H9 (cell line): ENCODE measurements at regions not wholly inside any gene's neighbourhood (a gene's known extent, or its start where the extent isn't known, plus 50 kb on each side); places are given as distances from the start of the nearest gene placed in this dataset.

Experiments used
- DNase-seq: peaks from one replicate; pipeline ENCODE4 v3.0.0-alpha.2; 2017
- H2AFZ ChIP-seq: one replicate; pipeline ENCODE4 v1.6.1; 2013; ENCODE audit warnings: mild to moderate bottlenecking, low read length, control low read depth, moderate library complexity
- H2AK5ac ChIP-seq: 2 replicates; pipeline ENCODE4 v1.6.1; 2013; ENCODE audit warnings: low read length, control low read depth, mixed read lengths; ENCODE audit not compliant: insufficient read length
- H2BK120ac ChIP-seq: one replicate; pipeline ENCODE4 v1.6.1; 2013; ENCODE audit warnings: low read depth, mild to moderate bottlenecking, low read length, control low read depth, inconsistent platforms; ENCODE audit not compliant: poor library complexity, severe bottlenecking
- H2BK12ac ChIP-seq: 2 replicates; pipeline ENCODE4 v1.6.1; 2013; ENCODE audit warnings: low read length, control low read depth, mixed read lengths, low read depth; ENCODE audit not compliant: insufficient read length
- H2BK15ac ChIP-seq: 2 replicates; pipeline ENCODE4 v1.6.1; 2013; ENCODE audit warnings: low read depth, low read length, control low read depth
- H2BK20ac ChIP-seq: one replicate; pipeline ENCODE4 v1.6.1; 2013; ENCODE audit warnings: low read depth, mild to moderate bottlenecking, low read length, control low read depth, inconsistent platforms; ENCODE audit not compliant: poor library complexity, severe bottlenecking
- H2BK5ac ChIP-seq: 2 replicates; pipeline ENCODE4 v1.6.1; 2013; ENCODE audit warnings: low read length, control low read depth, mixed read lengths; ENCODE audit not compliant: insufficient read length
- H3K14ac ChIP-seq: 2 replicates; pipeline ENCODE4 v1.6.1; 2013; ENCODE audit warnings: low read length, control low read depth; ENCODE audit not compliant: insufficient read depth
- H3K18ac ChIP-seq: 2 replicates; pipeline ENCODE4 v1.6.1; 2013; ENCODE audit warnings: low read depth, mild to moderate bottlenecking, mixed read lengths, low read length, control low read depth; ENCODE audit not compliant: insufficient read length
- H3K23ac ChIP-seq: 2 replicates; pipeline ENCODE4 v1.6.1; 2013; ENCODE audit warnings: low read length, control low read depth, mixed read lengths, low read depth; ENCODE audit not compliant: insufficient read length
- H3K23me2 ChIP-seq: 2 replicates; pipeline ENCODE4 v1.6.1; 2013; ENCODE audit warnings: low read depth, mild to moderate bottlenecking, mixed read lengths, low read length, control low read depth; ENCODE audit not compliant: insufficient read length, poor library complexity, severe bottlenecking
- H3K27ac ChIP-seq: 2 replicates; pipeline ENCODE4 v1.5.1; 2013; ENCODE audit warnings: low read length, control low read depth, mixed read lengths, low read depth; ENCODE audit not compliant: insufficient read length
- H3K27me3 ChIP-seq: 2 replicates; pipeline ENCODE4 v1.6.1; 2013; ENCODE audit warnings: low read length, control low read depth, inconsistent platforms; ENCODE audit not compliant: insufficient read depth
- H3K4ac ChIP-seq: 2 replicates; pipeline ENCODE4 v1.6.1; 2013; ENCODE audit warnings: low read depth, mild to moderate bottlenecking, control low read depth, inconsistent platforms, low read length, moderate library complexity
- H3K4me1 ChIP-seq: 2 replicates; pipeline ENCODE4 v1.6.1; 2013; ENCODE audit warnings: low read length, control low read depth, inconsistent platforms; ENCODE audit not compliant: insufficient read depth
- H3K4me2 ChIP-seq: 2 replicates; pipeline ENCODE4 v1.6.1; 2013; ENCODE audit warnings: low read length, control low read depth, mixed read lengths; ENCODE audit not compliant: insufficient read length, insufficient read depth
- H3K56ac ChIP-seq: 2 replicates; pipeline ENCODE4 v1.6.1; 2013; ENCODE audit warnings: low read depth, mild to moderate bottlenecking, mixed read lengths, low read length, control low read depth; ENCODE audit not compliant: insufficient read length
- H3K79me1 ChIP-seq: 2 replicates; pipeline ENCODE4 v1.6.1; 2013; ENCODE audit warnings: low read depth, mild to moderate bottlenecking, moderate library complexity, low read length, control low read depth, inconsistent platforms; ENCODE audit not compliant: insufficient read depth, poor library complexity, severe bottlenecking
- H3K79me2 ChIP-seq: 2 replicates; pipeline ENCODE4 v1.6.1; 2013; ENCODE audit warnings: low read length, control low read depth, inconsistent platforms; ENCODE audit not compliant: insufficient read depth
- H3K9ac ChIP-seq: 2 replicates; pipeline ENCODE4 v1.6.1; 2013; ENCODE audit warnings: low read length, control low read depth, mixed read lengths; ENCODE audit not compliant: insufficient read length; ENCODE audit errors: extremely low read depth
- H3K9me3 ChIP-seq: one replicate; pipeline ENCODE4 v1.6.1; 2013; ENCODE audit warnings: low read depth, low read length, inconsistent platforms; ENCODE audit not compliant: control insufficient read depth
- H3T11ph ChIP-seq: one replicate; pipeline ENCODE4 v1.6.1; 2013; ENCODE audit warnings: mild to moderate bottlenecking, low read length, control low read depth, inconsistent platforms
- H4K20me1 ChIP-seq: one replicate; pipeline ENCODE4 v1.6.1; 2013; ENCODE audit not compliant: control insufficient read depth, insufficient read length, insufficient read depth
- H4K5ac ChIP-seq: 2 replicates; pipeline ENCODE4 v1.6.1; 2013; ENCODE audit warnings: low read depth, mild to moderate bottlenecking, mixed read lengths, low read length, control low read depth; ENCODE audit not compliant: insufficient read length
- H4K8ac ChIP-seq: replicated peaks from 2 replicates; pipeline ENCODE4 v1.6.1; 2013; ENCODE audit warnings: low read length, control low read depth, mixed read lengths, low read depth; ENCODE audit not compliant: insufficient read length
- H4K91ac ChIP-seq: 2 replicates; pipeline ENCODE4 v1.6.1; 2013; ENCODE audit warnings: low read depth, mild to moderate bottlenecking, moderate library complexity, mixed read lengths, low read length, control low read depth; ENCODE audit not compliant: insufficient read length
- H3K27ac Mint-ChIP-seq, 3 experiments: 2 replicates in 2 of 3; 3 replicates in 1 of 3; pipeline ENCODE4 v1.8.0; 2020 to 2021; ENCODE audit warnings: mixed read lengths in 3 of 3, mild to moderate bottlenecking in 1 of 3, moderate library complexity in 1 of 3
- H3K27me3 Mint-ChIP-seq: 2 replicates; pipeline ENCODE4 v1.8.0; 2021; ENCODE audit warnings: low read depth, mild to moderate bottlenecking, moderate library complexity, mixed read lengths
- H3K36me3 Mint-ChIP-seq, 3 experiments: 2 replicates in 2 of 3; 3 replicates in 1 of 3; pipeline ENCODE4 v1.8.0; 2020 to 2021; ENCODE audit warnings: low read depth in 3 of 3, mixed read lengths in 3 of 3; ENCODE audit not compliant: insufficient read depth in 1 of 3
- H3K4me1 Mint-ChIP-seq, 2 experiments: 2 replicates each; pipeline ENCODE4 v1.8.0; 2020; ENCODE audit warnings: mixed read lengths in 2 of 2
- H3K4me3 Mint-ChIP-seq, 2 experiments: 2 replicates in 1 of 2; 3 replicates in 1 of 2; pipeline ENCODE4 v1.8.0; 2020 to 2021; ENCODE audit warnings: mild to moderate bottlenecking in 2 of 2, mixed read lengths in 2 of 2, moderate library complexity in 1 of 2
- H3K9me3 Mint-ChIP-seq, 2 experiments: 2 replicates in 1 of 2; 3 replicates in 1 of 2; pipeline ENCODE4 v1.8.0; 2020; ENCODE audit warnings: mild to moderate bottlenecking in 2 of 2, mixed read lengths in 2 of 2, moderate library complexity in 1 of 2
- CTCF ChIP-seq: fragments of 200-600 bp; sonication (generic); conservative IDR thresholded peaks from 3 replicates; pipeline ENCODE4 v1.8.0; 2021; ENCODE audit warnings: antibody characterized with exemption, mild to moderate bottlenecking
- WGBS: extraction: QIAGEN DNeasy Blood & Tissue Kit; methylation state at CpG from one replicate; pipeline ENCODE4 v1.1.7; 2013; ENCODE audit warnings: missing lambda C conversion rate, low lambda C conversion rate, mixed read lengths; ENCODE audit not compliant: insufficient read length; ENCODE audit errors: extremely low coverage; 5-methylcytosine and 5-hydroxymethylcytosine counted together

DNA sequence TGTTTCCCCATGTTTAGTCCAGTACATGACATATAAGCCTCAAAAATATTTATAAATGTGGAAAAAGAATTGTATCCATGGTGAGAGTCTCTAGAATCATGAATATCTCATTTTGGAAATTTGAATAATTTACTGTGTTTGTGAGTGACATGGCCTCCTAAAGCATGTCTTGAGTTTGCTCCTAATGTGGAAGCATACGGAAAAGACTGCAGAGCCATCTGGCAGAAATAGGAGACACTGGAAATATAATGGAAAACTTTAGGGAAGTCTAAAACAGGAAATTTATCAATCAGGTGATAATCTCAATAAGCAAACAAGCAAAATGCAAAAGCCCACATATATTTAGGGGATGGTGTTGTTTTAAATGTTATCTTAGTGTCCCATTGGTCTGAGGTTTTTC lies 465.0 kb downstream of the TDRD3 start:
- no peak for TF ChIP-seq CTCF
- no CpG with 5 or more reads among the region's 1 CpG for WGBS
- no peak overlapping the region for H4K8ac ChIP-seq
- H3K4me2 ChIP-seq = no peak overlapping the region
- no peak overlapping the region for H3K23ac ChIP-seq
- H3K4ac ChIP-seq = no peak overlapping the region
- no peak overlapping the region for H2BK5ac ChIP-seq
- H3K56ac ChIP-seq = no peak overlapping the region
- H2AFZ ChIP-seq = no peak overlapping the region
- H2BK15ac ChIP-seq = no peak overlapping the region
- H3K4me3 Mint-ChIP-seq = no peak overlapping the region
- H3K4me1 Mint-ChIP-seq = no peaks in the 10 kb centered on the region
- no peaks in the 10 kb centered on the region for H3K27me3 ChIP-seq
- H3K27ac Mint-ChIP-seq = no peak overlapping the region
- H3K79me1 ChIP-seq = no peaks in the 10 kb centered on the region
- no peak overlapping the region for H3K27ac ChIP-seq
- no peak overlapping the region for H2BK120ac ChIP-seq
- H3K4me1 ChIP-seq = no peaks in the 10 kb centered on the region
- H3K14ac ChIP-seq = no peak overlapping the region
- no peak overlapping the region for H3T11ph ChIP-seq
- H3K9me3 ChIP-seq = no peaks in the 10 kb centered on the region
- no peaks in the 10 kb centered on the region for H3K27me3 Mint-ChIP-seq
- H2BK12ac ChIP-seq = no peak overlapping the region
- H2BK20ac ChIP-seq = no peak overlapping the region
- H3K36me3 Mint-ChIP-seq = peaks cover 0 to 13% (median 0%) of the 10 kb centered on the region in 3 experiments; a peak in 2 of 7 replicates
- no peak for DNase-seq
- no peak overlapping the region for H4K5ac ChIP-seq
- H3K9me3 Mint-ChIP-seq = peaks cover 16 to 23% of the 10 kb centered on the region in 2 experiments; a peak in 4 of 5 replicates
- H3K9ac ChIP-seq = no peak overlapping the region
- no peaks in the 10 kb centered on the region for H4K20me1 ChIP-seq
- no peak overlapping the region for H3K18ac ChIP-seq
- H2AK5ac ChIP-seq = no peak overlapping the region
- no peaks in the 10 kb centered on the region for H3K79me2 ChIP-seq
- H4K91ac ChIP-seq = no peak overlapping the region
- H3K23me2 ChIP-seq = no peaks in the 10 kb centered on the region
